ENCODE measurements at regions not wholly inside any gene's neighbourhood (a gene's known extent, or its start where the extent isn't known, plus 50 kb on each side); places are given as distances from the start of the nearest gene placed in this dataset.

GRCh38 chr6:68235326-68235784 lies 399.7 kb upstream of the ADGRB3 start:
- TF ChIP-seq CTCF (IDR thresholded peaks at IDR 0.05): no peak
- Mint-ChIP-seq H3K4me1 (no peaks in the 10 kb centered on the region), H3K9me3 (peaks cover 8 to 14% of the 10 kb centered on the region in 2 donors), H3K27ac (no peak overlapping the region), H3K36me3 (peaks cover 7% of the 10 kb centered on the region), H3K27me3 (ENCODE audit: low read depth in 2 of 2) (no peaks in the 10 kb centered on the region), H3K4me3 (no peak overlapping the region)
- 6% methylated on average over 1 of the region's 1 CpG for WGBS (ENCODE audit: insufficient coverage)
- intact Hi-C loops (cut with micrococcal nuclease): no loop called here
- Histone ChIP-seq H3K36me3 (ENCODE audit: control insufficient read depth, insufficient read depth, low read length) (no peaks in the 10 kb centered on the region), H3K9me3 (ENCODE audit: control insufficient read depth, insufficient read depth, low read length) (no peaks in the 10 kb centered on the region), H3K27ac (ENCODE audit: low read length) (no peak overlapping the region), H3K4me1 (ENCODE audit: control insufficient read depth, insufficient read depth, low read length) (no peaks in the 10 kb centered on the region), H3K4me3 (ENCODE audit: low read length) (no peak overlapping the region), H3K27me3 (ENCODE audit: control insufficient read depth, insufficient read depth, low read length) (no peaks in the 10 kb centered on the region)
- ATAC-seq (no peak), DNase-seq (no peak)

- no peak for ATAC-seq
- intact Hi-C loops (cut with micrococcal nuclease): no loop called here
- H3K4me1 Mint-ChIP-seq: no peaks in the 10 kb centered on the region
- no peak overlapping the region for H3K4me3 Mint-ChIP-seq
- H3K4me3 ChIP-seq (ENCODE audit: low read length): no peak overlapping the region
- DNase-seq: no peak
- H3K27me3 ChIP-seq (ENCODE audit: control insufficient read depth, insufficient read depth, low read length): no peaks in the 10 kb centered on the region
- no peaks in the 10 kb centered on the region for H3K36me3 ChIP-seq (ENCODE audit: control insufficient read depth, insufficient read depth, low read length)
- H3K4me1 ChIP-seq (ENCODE audit: control insufficient read depth, insufficient read depth, low read length): no peaks in the 10 kb centered on the region
- 80% methylated on average over 1 of the region's 2 CpGs for WGBS (ENCODE audit: insufficient coverage)
- H3K36me3 Mint-ChIP-seq: peaks cover 7% of the 10 kb centered on the region
- H3K27ac Mint-ChIP-seq: no peak overlapping the region
- H3K9me3 Mint-ChIP-seq: peaks cover under 1 to 13% of the 10 kb centered on the region in 2 donors
- no peaks in the 10 kb centered on the region for H3K9me3 ChIP-seq (ENCODE audit: control insufficient read depth, insufficient read depth, low read length)
- no peak overlapping the region for H3K27ac ChIP-seq (ENCODE audit: low read length)
- no peak for TF ChIP-seq CTCF (IDR thresholded peaks at IDR 0.05)
- no peaks in the 10 kb centered on the region for H3K27me3 Mint-ChIP-seq (ENCODE audit: low read depth in 2 of 2)
These were observed 401.5 kb upstream of the ADGRB3 start for GRCh38 chr6:68233623-68234022.

GRCh38 chr6:68229566-68229965 lies 405.5 kb upstream of the ADGRB3 start:
- no peak overlapping the region for H3K27ac Mint-ChIP-seq
- H3K9me3 ChIP-seq (ENCODE audit: control insufficient read depth, insufficient read depth, low read length): no peaks in the 10 kb centered on the region
- H3K36me3 Mint-ChIP-seq: peaks cover 5% of the 10 kb centered on the region
- ATAC-seq (no peak), DNase-seq (no peak)
- H3K4me1 Mint-ChIP-seq: no peaks in the 10 kb centered on the region
- no CpG with 5 or more reads among the region's 1 CpG for WGBS (ENCODE audit: insufficient coverage)
- no peaks in the 10 kb centered on the region for H3K36me3 ChIP-seq (ENCODE audit: control insufficient read depth, insufficient read depth, low read length)
- H3K9me3 Mint-ChIP-seq: peaks cover 7 to 14% of the 10 kb centered on the region in 2 donors
- no peak overlapping the region for H3K27ac ChIP-seq (ENCODE audit: low read length)
- no peaks in the 10 kb centered on the region for H3K27me3 ChIP-seq (ENCODE audit: control insufficient read depth, insufficient read depth, low read length)
- intact Hi-C loops (cut with micrococcal nuclease): no loop called here
- no peaks in the 10 kb centered on the region for H3K4me1 ChIP-seq (ENCODE audit: control insufficient read depth, insufficient read depth, low read length)
- TF ChIP-seq CTCF (IDR thresholded peaks at IDR 0.05): no peak
- no peak overlapping the region for H3K4me3 ChIP-seq (ENCODE audit: low read length)
- H3K27me3 Mint-ChIP-seq (ENCODE audit: low read depth in 2 of 2): no peaks in the 10 kb centered on the region
- no peak overlapping the region for H3K4me3 Mint-ChIP-seq

GRCh38 chr6:68226460-68226859 lies 408.6 kb upstream of the ADGRB3 start:
- intact Hi-C loops (cut with micrococcal nuclease): no loop called here
- Histone ChIP-seq H3K36me3 (ENCODE audit: control insufficient read depth, insufficient read depth, low read length) (no peaks in the 10 kb centered on the region), H3K27me3 (ENCODE audit: control insufficient read depth, insufficient read depth, low read length) (no peaks in the 10 kb centered on the region), H3K4me1 (ENCODE audit: control insufficient read depth, insufficient read depth, low read length) (no peaks in the 10 kb centered on the region), H3K27ac (ENCODE audit: low read length) (no peak overlapping the region), H3K4me3 (ENCODE audit: low read length) (no peak overlapping the region), H3K9me3 (ENCODE audit: control insufficient read depth, insufficient read depth, low read length) (no peaks in the 10 kb centered on the region)
- no peak for TF ChIP-seq CTCF (IDR thresholded peaks at IDR 0.05)
- H3K27me3 Mint-ChIP-seq (ENCODE audit: low read depth in 2 of 2): no peaks in the 10 kb centered on the region
- no peak overlapping the region for H3K27ac Mint-ChIP-seq
- no peak overlapping the region for H3K4me3 Mint-ChIP-seq
- ATAC-seq: no peak
- peaks cover 18% of the 10 kb centered on the region in 2 donors for H3K9me3 Mint-ChIP-seq
- H3K36me3 Mint-ChIP-seq: peaks cover 5% of the 10 kb centered on the region
- H3K4me1 Mint-ChIP-seq: no peaks in the 10 kb centered on the region
- DNase-seq: no peak
- 59% methylated on average over 3 of the region's 3 CpGs for WGBS (ENCODE audit: insufficient coverage)
